HCT116 (cell line): ENCODE measurements at regions not wholly inside any gene's neighbourhood (a gene's known extent, or its start where the extent isn't known, plus 50 kb on each side); places are given as distances from the start of the nearest gene placed in this dataset.

ENCODE experiments used
- EZH2 ChIP-seq: fragments of 200-600 bp; sonication (generic); IDR thresholded peaks from 2 replicates; pipeline ENCODE4 v1.6.1; 2017; ENCODE audit warnings: antibody characterized with exemption, mixed run types
- JUND ChIP-seq: IDR thresholded peaks from 2 replicates; pipeline ENCODE4 v1.6.1; 2012
- TF ChIP-seq, protein P1 (sequence below), 3 experiments: fragments of 200-600 bp in 1 of 3; sonication (generic) in 1 of 3; IDR thresholded peaks in 2 of 3; conservative IDR thresholded peaks in 1 of 3; 2 replicates each; pipeline ENCODE4 v1.5.1; 2012 to 2017; ENCODE audit warnings: low read depth in 2 of 3, low read length in 2 of 3, antibody characterized with exemption in 1 of 3, borderline replicate concordance in 1 of 3, control low read depth in 1 of 3, mild to moderate bottlenecking in 1 of 3, mixed read lengths in 1 of 3, mixed run types in 1 of 3, moderate library complexity in 1 of 3; ENCODE audit not compliant: insufficient read depth in 1 of 3
- TF ChIP-seq, protein P2 (sequence below): IDR thresholded peaks from 2 replicates; pipeline ENCODE4 v1.6.1; 2012

GRCh38 chr2:163343316-163343715, 392.5 kb downstream of the FIGN start:
- TF ChIP-seq EZH2 (no peak), JUND (no peak)
- TF ChIP-seq, protein P1, sequence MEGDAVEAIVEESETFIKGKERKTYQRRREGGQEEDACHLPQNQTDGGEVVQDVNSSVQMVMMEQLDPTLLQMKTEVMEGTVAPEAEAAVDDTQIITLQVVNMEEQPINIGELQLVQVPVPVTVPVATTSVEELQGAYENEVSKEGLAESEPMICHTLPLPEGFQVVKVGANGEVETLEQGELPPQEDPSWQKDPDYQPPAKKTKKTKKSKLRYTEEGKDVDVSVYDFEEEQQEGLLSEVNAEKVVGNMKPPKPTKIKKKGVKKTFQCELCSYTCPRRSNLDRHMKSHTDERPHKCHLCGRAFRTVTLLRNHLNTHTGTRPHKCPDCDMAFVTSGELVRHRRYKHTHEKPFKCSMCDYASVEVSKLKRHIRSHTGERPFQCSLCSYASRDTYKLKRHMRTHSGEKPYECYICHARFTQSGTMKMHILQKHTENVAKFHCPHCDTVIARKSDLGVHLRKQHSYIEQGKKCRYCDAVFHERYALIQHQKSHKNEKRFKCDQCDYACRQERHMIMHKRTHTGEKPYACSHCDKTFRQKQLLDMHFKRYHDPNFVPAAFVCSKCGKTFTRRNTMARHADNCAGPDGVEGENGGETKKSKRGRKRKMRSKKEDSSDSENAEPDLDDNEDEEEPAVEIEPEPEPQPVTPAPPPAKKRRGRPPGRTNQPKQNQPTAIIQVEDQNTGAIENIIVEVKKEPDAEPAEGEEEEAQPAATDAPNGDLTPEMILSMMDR (IDR thresholded peaks at IDR 0.05 in 2 of 3, conservative IDR thresholded peaks at IDR 0.05 in 1 of 3; ENCODE audit: borderline replicate concordance in 1 of 3, insufficient read depth in 1 of 3, low read depth in 2 of 3, low read length in 2 of 3), result no peak
- TF ChIP-seq, protein P2, sequence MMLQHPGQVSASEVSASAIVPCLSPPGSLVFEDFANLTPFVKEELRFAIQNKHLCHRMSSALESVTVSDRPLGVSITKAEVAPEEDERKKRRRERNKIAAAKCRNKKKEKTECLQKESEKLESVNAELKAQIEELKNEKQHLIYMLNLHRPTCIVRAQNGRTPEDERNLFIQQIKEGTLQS, result no peak
